HG03280 (cell line): ENCODE measurements at regions not wholly inside any gene's neighbourhood (a gene's known extent, or its start where the extent isn't known, plus 50 kb on each side); places are given as distances from the start of the nearest gene placed in this dataset.

Experiments
- ATAC-seq: cut with Tn5 transposase; IDR thresholded peaks from one replicate; pipeline ENCODE4 v1.9.1; 2021; ENCODE audit warnings: mild to moderate bottlenecking, moderate library complexity; ENCODE audit not compliant: unreplicated experiment

- no peak for ATAC-seq
Measured at GRCh38 chr2:226652983-226653765, 146.4 kb downstream of the IRS1 start.

GRCh38 chr2:226652369-226652768, 147.3 kb downstream of the IRS1 start:
- ATAC-seq, result peak; percentile 43

DNA sequence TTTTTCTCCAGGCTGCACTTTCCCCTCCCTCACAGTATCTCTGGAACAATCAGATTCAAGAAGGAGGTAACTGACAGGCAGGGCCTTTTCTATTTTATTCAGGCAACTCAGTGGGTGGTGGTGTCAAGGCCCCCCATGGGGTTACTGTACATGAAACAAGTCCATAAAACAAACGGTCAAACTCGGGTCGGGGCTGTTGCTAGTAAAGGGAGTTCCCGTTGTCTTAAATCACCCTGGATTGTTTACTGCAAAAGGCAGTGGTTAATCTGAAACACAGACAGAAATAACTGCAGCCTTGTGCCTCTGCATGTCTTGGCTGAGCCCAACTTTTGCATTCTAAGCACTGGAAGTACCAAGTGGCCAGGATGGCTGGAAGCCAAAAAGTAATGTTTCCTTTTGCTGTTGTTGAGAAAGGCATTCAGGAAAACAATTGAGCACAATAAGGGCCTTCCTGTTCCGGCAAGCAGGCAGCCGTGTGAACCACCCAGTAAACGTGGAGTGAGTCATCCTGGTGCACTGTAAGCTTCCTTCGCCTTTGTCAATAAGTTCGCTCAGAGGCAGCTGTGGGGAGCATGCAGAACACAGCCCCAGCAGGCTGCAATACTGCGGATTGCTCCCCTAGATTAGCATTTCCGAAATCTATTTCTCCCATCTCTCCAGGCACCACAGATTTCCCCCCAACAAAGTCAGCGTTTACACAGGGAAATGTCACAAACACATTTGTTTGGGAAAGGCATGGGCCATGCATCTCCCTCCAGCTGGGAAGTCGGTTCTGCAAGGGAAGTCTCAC, 149.6 kb downstream of the IRS1 start:
- peak; percentile 64 for ATAC-seq

GRCh38 chr2:226649201-226649600, 150.4 kb downstream of the IRS1 start:
- no peak for ATAC-seq

DNA sequence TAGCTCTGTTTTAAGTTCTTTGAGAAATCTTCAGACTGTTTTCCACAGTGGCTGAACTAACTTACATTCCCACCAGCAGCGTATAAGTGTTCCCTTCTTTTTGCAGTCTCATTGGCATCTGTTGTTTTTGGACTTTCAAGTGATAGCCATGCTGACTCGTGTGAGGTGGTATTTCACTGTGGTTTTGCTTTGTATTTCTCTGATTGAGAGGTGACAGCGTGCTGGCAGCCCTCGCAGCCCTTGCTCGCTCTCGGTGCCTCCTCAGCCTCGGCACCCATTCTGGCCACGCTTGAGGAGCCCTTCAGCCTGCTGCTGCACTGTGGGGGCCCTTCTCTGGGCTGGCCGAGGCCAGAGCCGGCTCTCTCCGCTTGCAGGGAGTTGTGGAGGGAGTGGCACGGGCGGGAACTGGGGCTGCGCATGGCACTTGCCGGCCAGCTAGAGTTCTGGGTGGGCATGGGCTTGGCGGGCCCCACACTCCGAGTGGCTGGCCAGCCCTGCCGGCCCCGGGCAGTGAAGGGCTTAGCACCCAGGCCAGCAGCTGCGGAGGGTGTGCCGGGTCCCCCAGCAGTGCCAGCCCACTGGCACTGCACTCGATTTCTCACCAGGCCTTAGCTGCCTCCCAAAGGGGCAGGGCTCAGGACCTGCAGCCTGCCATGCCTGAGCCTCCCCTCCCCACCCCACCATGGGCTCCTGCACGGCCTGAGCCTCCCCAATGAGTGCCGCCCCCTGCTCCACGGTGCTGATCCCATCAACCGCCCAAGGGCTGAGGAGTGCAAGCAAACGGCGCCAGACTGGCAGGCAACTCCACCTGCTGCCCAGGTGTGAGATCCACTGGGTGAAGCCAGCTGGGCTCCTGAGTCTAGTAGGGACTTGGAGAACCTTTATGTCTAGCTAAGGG, 151.8 kb downstream of the IRS1 start:
- no peak for ATAC-seq

- no peak for ATAC-seq
Measured at GRCh38 chr2:226644399-226644865, 155.2 kb downstream of the IRS1 start.

- no peak for ATAC-seq
Measured at GRCh38 chr2:226643946-226644282, 155.7 kb downstream of the IRS1 start.

GRCh38 chr2:226643030-226643945, 156.3 kb downstream of the IRS1 start:
- ATAC-seq, result no peak

GRCh38 chr2:226641008-226641407, 158.6 kb downstream of the IRS1 start:
- no peak for ATAC-seq

DNA sequence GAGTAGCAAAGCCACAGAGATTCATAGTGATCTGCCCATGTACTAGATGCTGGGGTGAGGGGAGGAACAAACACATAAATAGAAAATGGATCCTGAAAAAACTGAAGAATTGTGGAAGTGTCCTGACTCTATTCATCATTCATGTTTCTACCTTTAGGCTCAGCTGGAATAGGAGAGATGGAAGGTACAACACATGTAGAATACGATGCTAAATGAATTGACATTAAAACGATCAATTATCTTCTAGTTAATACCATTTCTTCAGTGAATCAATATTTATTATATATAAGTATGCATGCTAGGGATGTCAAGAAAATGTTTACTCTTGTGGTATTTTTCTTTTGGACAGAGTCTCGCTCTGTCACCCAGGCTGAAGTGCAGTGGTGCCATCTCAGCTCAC, 159.1 kb downstream of the IRS1 start:
- no peak for ATAC-seq

DNA sequence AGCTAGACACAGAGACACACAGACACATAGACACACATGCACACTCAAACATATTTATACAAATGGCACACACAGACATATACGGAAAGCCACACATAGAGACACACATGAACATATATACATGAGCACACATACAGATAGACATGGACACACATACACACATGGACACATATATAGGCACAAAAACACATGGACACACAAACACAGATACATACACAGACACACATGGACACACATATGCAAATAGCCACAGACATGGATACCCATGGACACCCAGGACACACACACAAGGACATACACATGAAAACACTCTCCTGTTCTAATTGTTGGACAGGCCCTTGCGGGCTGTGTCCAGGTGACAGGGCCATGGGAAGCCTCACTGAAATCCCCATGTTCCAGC, 160.1 kb downstream of the IRS1 start:
- ATAC-seq, result no peak

- ATAC-seq, result no peak
Measured at GRCh38 chr2:226638576-226638975, 161.0 kb downstream of the IRS1 start.

DNA sequence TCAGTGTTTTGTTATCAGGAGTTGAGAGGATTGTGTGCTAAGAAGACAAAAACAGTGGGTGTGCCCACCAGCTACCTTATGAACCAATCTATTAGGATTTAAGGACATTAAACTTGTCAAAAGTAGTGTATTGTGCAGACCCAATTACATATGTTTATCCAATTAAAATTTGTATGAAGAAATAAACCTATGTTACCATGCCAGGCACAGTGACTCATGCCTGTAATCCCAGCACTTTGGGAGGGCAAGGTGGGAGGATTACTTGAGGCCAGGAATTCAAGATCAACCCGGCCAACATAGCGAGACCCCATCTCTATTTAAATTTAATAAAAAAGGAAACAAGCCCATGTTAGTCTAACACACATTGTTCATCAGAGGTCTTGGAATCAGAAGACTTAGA, 162.2 kb downstream of the IRS1 start:
- no peak for ATAC-seq

DNA sequence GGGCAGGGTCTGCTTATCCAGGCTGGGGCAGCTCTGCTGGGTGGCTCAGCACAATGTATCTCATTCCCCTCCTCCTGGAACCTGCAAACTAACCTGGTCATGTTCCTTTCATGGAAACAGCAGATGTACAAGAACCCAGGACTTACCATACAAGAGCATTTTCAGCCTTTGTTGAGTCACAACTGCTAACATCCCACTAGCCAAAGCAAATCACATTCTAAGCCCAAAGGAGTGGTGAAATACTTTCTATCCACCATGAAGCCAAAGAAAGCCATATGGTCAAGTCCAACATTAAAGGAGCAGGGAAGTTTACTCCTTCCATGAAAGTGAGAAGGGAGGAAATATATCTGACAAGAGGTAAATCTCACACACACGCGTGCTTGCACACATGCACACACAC, 163.0 kb downstream of the IRS1 start:
- no peak for ATAC-seq

DNA sequence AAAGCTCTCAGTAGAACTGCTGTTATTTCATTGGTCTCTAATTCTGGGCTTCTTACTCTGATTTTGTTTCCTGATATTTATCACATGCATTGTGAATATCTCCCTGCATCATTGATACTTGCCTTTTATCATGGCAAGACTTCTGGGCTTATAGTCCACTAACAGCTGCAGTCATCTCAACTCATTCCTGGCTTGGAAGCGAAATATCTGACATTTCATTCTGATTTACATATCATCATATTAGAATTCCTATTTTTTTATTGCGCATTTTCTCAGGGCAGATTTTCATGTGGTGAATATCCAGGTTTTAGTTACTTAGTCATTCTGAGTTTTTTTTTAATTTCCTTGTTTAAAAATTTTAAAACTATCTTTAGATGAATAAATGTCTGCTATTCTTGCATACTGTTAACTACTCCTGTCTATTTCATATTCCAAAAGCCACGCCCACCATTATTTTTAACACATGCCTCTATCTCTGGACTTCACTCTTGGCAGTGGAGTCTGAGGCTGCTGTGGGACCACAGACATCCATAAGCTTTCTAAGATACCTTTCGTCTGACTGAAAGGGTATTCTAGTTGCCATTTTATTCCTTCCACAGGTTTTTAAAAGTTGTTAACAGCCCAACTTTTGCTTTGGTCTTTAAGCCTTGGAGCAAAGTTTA, 164.5 kb downstream of the IRS1 start:
- no peak for ATAC-seq

- ATAC-seq, result no peak
Measured at GRCh38 chr2:226631671-226632070, 167.9 kb downstream of the IRS1 start.

DNA sequence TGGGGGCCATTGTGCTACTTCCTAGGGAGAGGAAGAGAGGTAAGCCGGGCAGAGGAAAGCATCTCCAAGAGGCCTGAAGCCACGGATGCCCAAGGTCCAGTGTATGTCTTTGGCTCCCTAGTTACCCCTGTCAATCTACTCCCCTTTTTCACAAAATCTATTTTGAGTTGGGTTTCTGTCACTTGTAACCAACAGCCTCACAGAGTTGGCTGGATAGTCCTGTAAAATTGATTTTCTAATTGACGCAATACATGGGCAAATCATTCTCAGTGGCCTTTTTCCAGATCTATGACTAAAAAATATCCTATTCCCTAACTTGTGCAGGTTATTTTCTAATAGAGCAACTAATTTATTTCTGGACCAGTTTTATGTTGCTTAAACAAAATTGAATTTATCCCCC, 168.4 kb downstream of the IRS1 start:
- no peak for ATAC-seq

- no peak for ATAC-seq
Measured at GRCh38 chr2:226625946-226626345, 173.7 kb downstream of the IRS1 start.

GRCh38 chr2:226623587-226624368, 175.8 kb downstream of the IRS1 start:
- ATAC-seq, result no peak
